Testis (tissue), 2 donors: ENCODE measurements at regions not wholly inside any gene's neighbourhood (a gene's known extent, or its start where the extent isn't known, plus 50 kb on each side); places are given as distances from the start of the nearest gene placed in this dataset.

Experiments used
- CTCF ChIP-seq, 3 experiments: fragments of 450-650 bp in 2 of 3; fragments of 200-600 bp in 1 of 3; sonication (generic) in 1 of 3; IDR thresholded peaks; one replicate each; pipeline ENCODE4 v1.5.1; 2016 to 2019; ENCODE audit warnings: antibody characterized with exemption in 3 of 3, mild to moderate bottlenecking in 2 of 3, moderate library complexity in 1 of 3
- POLR2A ChIP-seq: fragments of 450-650 bp; IDR thresholded peaks from one replicate; pipeline ENCODE4 v1.6.1; 2017; ENCODE audit warnings: antibody characterized with exemption, mild to moderate bottlenecking, moderate library complexity

- TF ChIP-seq CTCF (IDR thresholded peaks at IDR 0.05) (no peak), POLR2A (no peak)
Observed at GRCh38 chr2:118748245-118748885, 99.1 kb downstream of the EN1 start.
